GM23338 (cell line): ENCODE measurements at regions not wholly inside any gene's neighbourhood (a gene's known extent, or its start where the extent isn't known, plus 50 kb on each side); places are given as distances from the start of the nearest gene placed in this dataset. TPM values are rescaled to one million over a fixed set of nuclear protein-coding genes. Genes with fewer than 3 reads are reported as not detected.

ENCODE experiments used
- small RNA-seq: library from RNA; depleted of rRNA; stranded (forward); fragments of <200 nt; gene quantifications from one replicate; pipeline ENCODE3, GENCODE V24; 2014; ENCODE audit warnings: low replicate concordance

Small RNA genes lying in the stretch of these regions (small RNA-seq; reads per million reads assigned to genes)
- gene MTCYBP4 = not detected
